ENCODE measurements at regions not wholly inside any gene's neighbourhood (a gene's known extent, or its start where the extent isn't known, plus 50 kb on each side); places are given as distances from the start of the nearest gene placed in this dataset.
"Not testable (repeated sequence)": the region's sequence is repeated elsewhere in the genome, so short reads cannot be mapped to it uniquely, and the experiment has no call there.

GRCh38 chr12:22122359-22122758 lies 76.3 kb downstream of the CMAS start:
- Histone ChIP-seq H3K27ac (no peak overlapping the region), H3K9me3 (no peaks in the 10 kb centered on the region), H3K4me1 (no peaks in the 10 kb centered on the region), H3K4me3 (no peak overlapping the region), H3K36me3 (no peaks in the 10 kb centered on the region), H3K27me3 (no peaks in the 10 kb centered on the region)
- no peak for ATAC-seq
- TF ChIP-seq CTCF (IDR thresholded peaks at IDR 0.05), result no peak
- no peak for DNase-seq
- intact Hi-C loops (cut with DNase I), result no loop called here

- DNase-seq, result no peak
- H3K9me3 ChIP-seq, result no peaks in the 10 kb centered on the region
- ATAC-seq, result no peak
- no peaks in the 10 kb centered on the region for H3K4me1 ChIP-seq
- TF ChIP-seq CTCF (IDR thresholded peaks at IDR 0.05), result no peak
- no peaks in the 10 kb centered on the region for H3K36me3 ChIP-seq
- H3K27ac ChIP-seq, result no peak overlapping the region
- no peaks in the 10 kb centered on the region for H3K27me3 ChIP-seq
- H3K4me3 ChIP-seq, result no peak overlapping the region
- intact Hi-C loops (cut with DNase I), result no loop called here
Observed at GRCh38 chr12:22124987-22125386, 79.0 kb downstream of the CMAS start.

- H3K27ac ChIP-seq; intact Hi-C loops (cut with DNase I); ATAC-seq; H3K9me3 ChIP-seq; H3K27me3 ChIP-seq; H3K4me1 ChIP-seq; H3K4me3 ChIP-seq; DNase-seq; H3K36me3 ChIP-seq: not testable (repeated sequence)
Observed at GRCh38 chr12:22126101-22126500, 80.1 kb downstream of the CMAS start.

- no peaks in the 10 kb centered on the region for H3K4me1 ChIP-seq
- no peak for DNase-seq
- no peaks in the 10 kb centered on the region for H3K9me3 ChIP-seq
- no peak overlapping the region for H3K4me3 ChIP-seq
- H3K36me3 ChIP-seq, result no peaks in the 10 kb centered on the region
- intact Hi-C loops (cut with DNase I), result no loop called here
- no peak for TF ChIP-seq CTCF (IDR thresholded peaks at IDR 0.05)
- H3K27me3 ChIP-seq, result no peaks in the 10 kb centered on the region
- ATAC-seq, result no peak
- no peak overlapping the region for H3K27ac ChIP-seq
Observed at GRCh38 chr12:22126758-22127157, 80.7 kb downstream of the CMAS start.

GRCh38 chr12:22130671-22131070 lies 84.7 kb downstream of the CMAS start:
- H3K36me3 ChIP-seq, result no peaks in the 10 kb centered on the region
- no peak for TF ChIP-seq CTCF (IDR thresholded peaks at IDR 0.05)
- H3K4me3 ChIP-seq, result no peak overlapping the region
- intact Hi-C loops (cut with DNase I), result no loop called here
- H3K27me3 ChIP-seq, result no peaks in the 10 kb centered on the region
- DNase-seq, result no peak
- no peak overlapping the region for H3K27ac ChIP-seq
- no peaks in the 10 kb centered on the region for H3K4me1 ChIP-seq
- no peaks in the 10 kb centered on the region for H3K9me3 ChIP-seq
- ATAC-seq, result no peak

GRCh38 chr12:22136604-22137117 lies 90.6 kb downstream of the CMAS start:
- H3K27me3 ChIP-seq; H3K36me3 ChIP-seq; H3K27ac ChIP-seq; H3K4me1 ChIP-seq; H3K9me3 ChIP-seq; intact Hi-C loops (cut with DNase I); H3K4me3 ChIP-seq; ATAC-seq: not testable (repeated sequence)
- peak; percentile 32 for DNase-seq
